Adipocyte (in vitro differentiated cells): ENCODE measurements at regions not wholly inside any gene's neighbourhood (a gene's known extent, or its start where the extent isn't known, plus 50 kb on each side); places are given as distances from the start of the nearest gene placed in this dataset.
A peak's percentile ranks its signal among the peaks of the same experiment; 100 is the strongest.

Source experiments
- DNase-seq: peaks from one replicate; pipeline ENCODE4 v3.0.0-alpha.2; 2015; ENCODE audit warnings: low read depth
- H3K27me3 ChIP-seq: replicated peaks from 2 replicates; pipeline ENCODE4 v1.7.0; 2013; ENCODE audit warnings: mild to moderate bottlenecking, low read length, moderate library complexity; ENCODE audit not compliant: control insufficient read depth, insufficient read depth
- H3K36me3 ChIP-seq: 2 replicates; pipeline ENCODE4 v1.7.0; 2013; ENCODE audit warnings: low read length, mild to moderate bottlenecking, moderate library complexity; ENCODE audit not compliant: control insufficient read depth, insufficient read depth, severe bottlenecking
- H3K4me1 ChIP-seq: 2 replicates; pipeline ENCODE4 v1.7.0; 2013; ENCODE audit warnings: mild to moderate bottlenecking, low read length, moderate library complexity; ENCODE audit not compliant: control insufficient read depth, insufficient read depth
- H3K4me3 ChIP-seq: 2 replicates; pipeline ENCODE4 v1.7.0; 2013; ENCODE audit warnings: mild to moderate bottlenecking, low read length, moderate library complexity
- H3K9ac ChIP-seq: 2 replicates; pipeline ENCODE4 v1.7.0; 2013; ENCODE audit warnings: mild to moderate bottlenecking, low read length, moderate library complexity
- H3K9me3 ChIP-seq: 2 replicates; pipeline ENCODE4 v1.7.0; 2013; ENCODE audit warnings: mild to moderate bottlenecking, low read length, moderate library complexity; ENCODE audit not compliant: control insufficient read depth

- Histone ChIP-seq H3K27me3 (no peaks in the 10 kb centered on the region), H3K9ac (no peak overlapping the region), H3K36me3 (no peaks in the 10 kb centered on the region), H3K4me3 (no peak overlapping the region), H3K4me1 (peaks cover 10% of the 10 kb centered on the region), H3K9me3 (no peaks in the 10 kb centered on the region)
- peak; percentile 2 for DNase-seq
Observed at GRCh38 chr6:164322533-164322932, 908.0 kb downstream of the QKI start.

GRCh38 chr6:164321297-164321696 lies 906.8 kb downstream of the QKI start:
- Histone ChIP-seq H3K4me3 (no peak overlapping the region), H3K4me1 (peaks cover 10% of the 10 kb centered on the region), H3K9ac (no peak overlapping the region), H3K27me3 (no peaks in the 10 kb centered on the region), H3K9me3 (no peaks in the 10 kb centered on the region), H3K36me3 (no peaks in the 10 kb centered on the region)
- DNase-seq, result no peak

DNA sequence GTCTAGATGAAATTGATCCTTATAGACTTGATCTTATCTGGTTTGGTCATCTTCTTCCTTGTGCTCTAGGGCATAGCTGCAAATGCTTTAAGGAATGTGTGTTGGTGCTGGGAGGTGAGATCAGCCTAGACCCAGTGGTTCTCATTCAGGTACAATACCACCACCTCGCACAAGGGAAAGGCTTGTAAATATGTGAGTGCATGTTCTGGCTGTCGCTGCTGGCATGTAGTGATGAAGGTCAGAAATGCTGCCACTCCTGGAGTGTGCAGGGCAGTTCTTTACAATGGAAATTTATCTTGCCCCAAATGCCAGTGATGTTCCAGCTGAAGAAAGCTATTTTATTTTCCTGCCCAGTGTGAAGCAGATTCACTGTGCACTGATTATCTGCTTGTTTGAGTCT lies 900.9 kb downstream of the QKI start:
- Histone ChIP-seq H3K27me3 (no peaks in the 10 kb centered on the region), H3K4me1 (no peaks in the 10 kb centered on the region), H3K36me3 (no peaks in the 10 kb centered on the region), H3K9me3 (peaks cover 3% of the 10 kb centered on the region), H3K4me3 (no peak overlapping the region), H3K9ac (no peak overlapping the region)
- no peak for DNase-seq

- no peak overlapping the region for H3K4me3 ChIP-seq
- no peaks in the 10 kb centered on the region for H3K36me3 ChIP-seq
- H3K9ac ChIP-seq, result no peak overlapping the region
- no peak for DNase-seq
- no peaks in the 10 kb centered on the region for H3K27me3 ChIP-seq
- H3K4me1 ChIP-seq, result peaks cover 7% of the 10 kb centered on the region
- peaks cover 13% of the 10 kb centered on the region for H3K9me3 ChIP-seq
Observed at GRCh38 chr6:164308339-164308738, 893.8 kb downstream of the QKI start.

- no peak overlapping the region for H3K9ac ChIP-seq
- H3K9me3 ChIP-seq, result no peaks in the 10 kb centered on the region
- no peak for DNase-seq
- no peaks in the 10 kb centered on the region for H3K36me3 ChIP-seq
- H3K27me3 ChIP-seq, result no peaks in the 10 kb centered on the region
- peaks cover 15% of the 10 kb centered on the region for H3K4me1 ChIP-seq
- H3K4me3 ChIP-seq, result peak overlapping the region; percentile 47
Observed at GRCh38 chr6:164303102-164303964, 888.8 kb downstream of the QKI start.

GRCh38 chr6:164296411-164296810 lies 881.9 kb downstream of the QKI start:
- DNase-seq, result no peak

DNA sequence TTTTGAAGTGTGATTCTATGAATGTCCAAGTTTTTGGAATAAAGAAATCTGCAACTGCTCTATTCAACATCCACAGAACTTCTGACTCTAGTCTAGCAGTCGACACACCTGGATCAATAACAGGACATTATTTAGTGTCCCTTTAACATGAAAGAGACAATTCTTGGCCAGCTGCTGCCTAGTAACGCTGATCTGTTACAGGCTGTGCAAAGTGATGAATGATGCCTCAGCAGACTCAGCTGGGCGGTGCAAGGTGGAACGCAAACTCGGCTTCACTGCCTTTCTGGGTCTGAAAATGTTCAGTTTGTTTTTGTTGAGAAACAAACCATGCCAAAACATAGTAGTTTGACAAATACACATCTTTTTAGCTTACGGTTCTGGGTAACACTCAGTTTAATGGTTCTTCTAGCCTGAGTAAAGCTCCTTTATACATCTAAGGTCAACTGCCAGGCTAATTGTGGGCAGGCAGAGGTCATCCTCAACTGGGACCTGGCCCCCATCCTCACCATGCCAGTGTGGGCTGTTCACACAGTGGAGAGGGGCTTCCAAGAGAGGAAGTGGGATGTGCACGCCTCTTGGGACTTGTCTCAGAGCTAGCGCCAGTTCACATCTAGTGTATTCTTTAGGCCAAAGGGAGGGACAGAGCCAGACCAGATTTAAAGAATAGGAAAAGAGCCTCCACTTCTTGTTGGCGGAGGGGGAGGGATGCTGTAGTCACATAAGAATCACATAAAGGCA lies 879.7 kb downstream of the QKI start:
- peaks cover 13% of the 10 kb centered on the region for H3K9me3 ChIP-seq
- no peak for DNase-seq

More at GRCh38 chr6:164296411-164296810, 881.9 kb downstream of the QKI start:
- no peaks in the 10 kb centered on the region for H3K4me1 ChIP-seq
- H3K9ac ChIP-seq, result no peak overlapping the region
- H3K9me3 ChIP-seq, result peaks cover 7% of the 10 kb centered on the region
- H3K36me3 ChIP-seq, result no peaks in the 10 kb centered on the region
- H3K27me3 ChIP-seq, result no peaks in the 10 kb centered on the region
- H3K4me3 ChIP-seq, result no peak overlapping the region

DNA sequence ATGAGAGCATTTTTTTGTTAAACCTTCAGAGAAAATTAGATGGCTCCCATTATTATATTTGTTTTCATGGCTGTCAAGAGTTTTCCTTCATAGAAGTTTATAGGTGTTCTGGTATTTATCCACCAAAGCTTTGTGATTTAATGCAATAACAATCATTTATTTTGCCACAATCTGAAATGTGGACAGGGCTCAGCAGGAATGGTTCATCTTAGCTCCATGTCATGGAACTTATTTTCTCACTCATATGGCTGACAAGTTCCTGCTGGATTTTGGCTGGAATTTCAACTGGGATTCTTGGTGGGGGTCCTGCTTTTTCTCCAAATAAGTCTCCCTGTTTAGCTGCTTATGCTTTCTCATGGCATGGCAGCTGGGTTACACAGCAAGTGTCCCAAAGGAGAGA lies 876.7 kb downstream of the QKI start:
- Histone ChIP-seq H3K9me3 (peaks cover 13% of the 10 kb centered on the region), H3K4me3 (no peak overlapping the region), H3K27me3 (no peaks in the 10 kb centered on the region), H3K36me3 (no peaks in the 10 kb centered on the region), H3K4me1 (no peaks in the 10 kb centered on the region), H3K9ac (no peak overlapping the region)
- DNase-seq, result no peak

More for the DNA sequence above, 879.7 kb downstream of the QKI start:
- Histone ChIP-seq H3K36me3 (no peaks in the 10 kb centered on the region), H3K9ac (no peak overlapping the region), H3K4me1 (no peaks in the 10 kb centered on the region), H3K4me3 (no peak overlapping the region), H3K27me3 (no peaks in the 10 kb centered on the region)

GRCh38 chr6:164290101-164290500 lies 875.6 kb downstream of the QKI start:
- H3K36me3 ChIP-seq, result no peaks in the 10 kb centered on the region
- no peak for DNase-seq
- peaks cover 13% of the 10 kb centered on the region for H3K9me3 ChIP-seq
- H3K27me3 ChIP-seq, result no peaks in the 10 kb centered on the region
- H3K4me3 ChIP-seq, result no peak overlapping the region
- no peaks in the 10 kb centered on the region for H3K4me1 ChIP-seq
- no peak overlapping the region for H3K9ac ChIP-seq

GRCh38 chr6:164286011-164286410 lies 871.5 kb downstream of the QKI start:
- Histone ChIP-seq H3K27me3 (no peaks in the 10 kb centered on the region), H3K4me1 (no peaks in the 10 kb centered on the region), H3K9me3 (peaks cover 2% of the 10 kb centered on the region), H3K4me3 (no peak overlapping the region), H3K9ac (no peak overlapping the region), H3K36me3 (no peaks in the 10 kb centered on the region)
- DNase-seq, result no peak

DNA sequence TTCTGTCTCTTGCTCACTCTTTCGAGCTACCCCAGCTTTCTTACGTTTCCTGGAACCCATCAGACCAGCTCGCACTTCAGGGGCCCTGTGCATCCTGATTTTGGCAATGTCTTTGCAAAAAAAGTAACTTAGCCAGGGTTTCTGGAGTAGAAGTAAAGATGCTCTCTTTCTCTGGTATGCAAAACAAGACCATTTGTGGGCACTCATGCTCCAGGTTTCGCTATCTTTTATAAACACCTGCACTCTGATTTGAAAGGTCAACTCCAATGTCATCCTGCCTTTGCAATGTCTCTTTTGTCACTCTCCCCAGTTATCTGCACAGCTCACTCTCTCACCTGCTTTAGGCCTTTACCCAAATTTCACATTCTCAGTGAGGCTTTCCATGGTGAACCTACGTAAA lies 869.1 kb downstream of the QKI start:
- Histone ChIP-seq H3K36me3 (no peaks in the 10 kb centered on the region), H3K9me3 (no peaks in the 10 kb centered on the region), H3K9ac (no peak overlapping the region), H3K27me3 (no peaks in the 10 kb centered on the region), H3K4me3 (no peak overlapping the region), H3K4me1 (no peaks in the 10 kb centered on the region)
- DNase-seq, result no peak
